GM21381 (cell line): ENCODE measurements at regions not wholly inside any gene's neighbourhood (a gene's known extent, or its start where the extent isn't known, plus 50 kb on each side); places are given as distances from the start of the nearest gene placed in this dataset.

Source experiments
- ATAC-seq: cut with Tn5 transposase; IDR thresholded peaks from one replicate; pipeline ENCODE4 v1.9.1; 2021; ENCODE audit warnings: mild to moderate bottlenecking, moderate library complexity; ENCODE audit not compliant: unreplicated experiment

GRCh38 chr12:132395192-132395907 is 66.0 kb upstream of the GALNT9 start:
- ATAC-seq = no peak

GRCh38 chr12:132393991-132394949 is 64.9 kb upstream of the GALNT9 start:
- ATAC-seq = no peak

GRCh38 chr12:132393245-132393795 is 63.9 kb upstream of the GALNT9 start:
- no peak for ATAC-seq

GRCh38 chr12:132392389-132393244 is 63.2 kb upstream of the GALNT9 start:
- ATAC-seq = no peak

- ATAC-seq = no peak
Observed at GRCh38 chr12:132391326-132392041, 62.1 kb upstream of the GALNT9 start.

- no peak for ATAC-seq
Observed at GRCh38 chr12:132390287-132391076, 61.1 kb upstream of the GALNT9 start.

GRCh38 chr12:132389526-132390286 is 60.3 kb upstream of the GALNT9 start:
- ATAC-seq = no peak

- ATAC-seq = no peak
Observed at GRCh38 chr12:132389026-132389425, 59.6 kb upstream of the GALNT9 start.

GRCh38 chr12:132388379-132389015 is 59.1 kb upstream of the GALNT9 start:
- no peak for ATAC-seq

- no peak for ATAC-seq
Observed at GRCh38 chr12:132386926-132387497, 57.6 kb upstream of the GALNT9 start.

GRCh38 chr12:132385923-132386751 is 56.7 kb upstream of the GALNT9 start:
- ATAC-seq = no peak

- ATAC-seq = no peak
Observed at GRCh38 chr12:132384916-132385774, 55.8 kb upstream of the GALNT9 start.

GRCh38 chr12:132380641-132381040 is 51.3 kb upstream of the GALNT9 start:
- no peak for ATAC-seq

- no peak for ATAC-seq
Observed at GRCh38 chr12:132379996-132380395, 50.6 kb upstream of the GALNT9 start.

- ATAC-seq = no peak
Observed at GRCh38 chr12:132379576-132379975, 50.2 kb upstream of the GALNT9 start.
